NCI-H2227 treated with DMSO at 0.1 percent for 48 hours (cell line): ENCODE measurements at regions not wholly inside any gene's neighbourhood (a gene's known extent, or its start where the extent isn't known, plus 50 kb on each side); places are given as distances from the start of the nearest gene placed in this dataset.

Source experiments
- DNase-seq: peaks from one replicate; lab custom pipeline; 2025; lab: John Stamatoyannopoulos, UW

- no peak for DNase-seq
Measured at GRCh38 chr9:28610339-28610738, 1037.1 kb upstream of the C9orf72 start.

- DNase-seq = no peak
Measured at GRCh38 chr9:28616310-28616709, 1043.0 kb upstream of the C9orf72 start.

- DNase-seq = no peak
Measured at GRCh38 chr9:28620011-28620410, 1046.7 kb upstream of the C9orf72 start.

GRCh38 chr9:28620661-28621060 lies 1047.4 kb upstream of the C9orf72 start:
- no peak for DNase-seq

- DNase-seq = no peak
Measured at GRCh38 chr9:28624771-28625170, 1051.5 kb upstream of the C9orf72 start.

GRCh38 chr9:28628031-28628430 lies 1054.8 kb upstream of the C9orf72 start:
- no peak for DNase-seq

- no peak for DNase-seq
Measured at GRCh38 chr9:28648723-28649122, 1075.4 kb upstream of the C9orf72 start.

GRCh38 chr9:28650327-28650726 lies 1077.0 kb upstream of the C9orf72 start:
- no peak for DNase-seq

- no peak for DNase-seq
Measured at GRCh38 chr9:28651050-28651722, 1077.9 kb upstream of the C9orf72 start.

- DNase-seq = no peak
Measured at GRCh38 chr9:28653216-28653615, 1079.9 kb upstream of the C9orf72 start.

- DNase-seq = no peak
Measured at GRCh38 chr9:28656727-28657126, 1083.4 kb upstream of the C9orf72 start.

GRCh38 chr9:28661853-28662252 lies 1088.6 kb upstream of the C9orf72 start:
- DNase-seq = no peak

GRCh38 chr9:28662675-28663074 lies 1089.4 kb upstream of the C9orf72 start:
- DNase-seq = no peak

GRCh38 chr9:28668158-28668557 lies 1094.9 kb upstream of the C9orf72 start:
- DNase-seq = no peak

GRCh38 chr9:28671000-28671399 lies 1097.7 kb upstream of the C9orf72 start:
- DNase-seq = no peak

- no peak for DNase-seq
Measured at GRCh38 chr9:28678097-28678496, 1104.8 kb upstream of the C9orf72 start.

- no peak for DNase-seq
Measured at GRCh38 chr9:28688172-28688571, 1114.9 kb upstream of the C9orf72 start.

GRCh38 chr9:28692012-28692411 lies 1118.7 kb upstream of the C9orf72 start:
- DNase-seq = no peak

- DNase-seq = no peak
Measured at GRCh38 chr9:28696960-28697359, 1123.7 kb upstream of the C9orf72 start.

GRCh38 chr9:28699632-28700031 lies 1126.4 kb upstream of the C9orf72 start:
- no peak for DNase-seq

GRCh38 chr9:28707616-28708015 lies 1134.3 kb upstream of the C9orf72 start:
- no peak for DNase-seq

- DNase-seq = no peak
Measured at GRCh38 chr9:28714188-28714587, 1140.9 kb upstream of the C9orf72 start.

GRCh38 chr9:28718226-28718625 lies 1144.9 kb upstream of the C9orf72 start:
- no peak for DNase-seq

GRCh38 chr9:28720746-28721145 lies 1147.5 kb upstream of the C9orf72 start:
- no peak for DNase-seq
